NCI-H1417 (cell line): ENCODE measurements at regions not wholly inside any gene's neighbourhood (a gene's known extent, or its start where the extent isn't known, plus 50 kb on each side); places are given as distances from the start of the nearest gene placed in this dataset.

Experiments used
- DNase-seq, 3 experiments: peaks; one replicate each; lab custom pipeline; 2025; lab: John Stamatoyannopoulos, UW

GRCh38 chr2:72004201-72004915 is 143.3 kb downstream of the CYP26B1 start:
- no peak for DNase-seq

GRCh38 chr2:72003796-72004195 is 143.9 kb downstream of the CYP26B1 start:
- no peak for DNase-seq

GRCh38 chr2:72003124-72003523 is 144.5 kb downstream of the CYP26B1 start:
- no peak for DNase-seq

- no peak for DNase-seq
These were observed 145.5 kb downstream of the CYP26B1 start for GRCh38 chr2:72001937-72002690.

- no peak for DNase-seq
These were observed 147.6 kb downstream of the CYP26B1 start for GRCh38 chr2:72000110-72000509.

GRCh38 chr2:71999580-71999979 is 148.1 kb downstream of the CYP26B1 start:
- no peak for DNase-seq

- DNase-seq, result no peak
These were observed 149.8 kb downstream of the CYP26B1 start for GRCh38 chr2:71997843-71998242.

- DNase-seq, result peak in 1 of 3 experiments; percentile 51
These were observed 152.5 kb downstream of the CYP26B1 start for GRCh38 chr2:71995067-71995665.

- DNase-seq, result no peak
These were observed 155.6 kb downstream of the CYP26B1 start for GRCh38 chr2:71992036-71992435.

- DNase-seq, result no peak
These were observed 156.3 kb downstream of the CYP26B1 start for GRCh38 chr2:71991397-71991796.

GRCh38 chr2:71990826-71991225 is 156.8 kb downstream of the CYP26B1 start:
- no peak for DNase-seq

- DNase-seq, result no peak
These were observed 157.5 kb downstream of the CYP26B1 start for GRCh38 chr2:71990122-71990521.

- no peak for DNase-seq
These were observed 158.0 kb downstream of the CYP26B1 start for GRCh38 chr2:71989671-71990070.

GRCh38 chr2:71988170-71988569 is 159.5 kb downstream of the CYP26B1 start:
- DNase-seq, result no peak

GRCh38 chr2:71976685-71977084 is 171.0 kb downstream of the CYP26B1 start:
- no peak for DNase-seq

- no peak for DNase-seq
These were observed 172.8 kb downstream of the CYP26B1 start for GRCh38 chr2:71974846-71975245.

GRCh38 chr2:71971493-71971892 is 176.2 kb downstream of the CYP26B1 start:
- DNase-seq, result no peak

- DNase-seq, result no peak
These were observed 182.1 kb downstream of the CYP26B1 start for GRCh38 chr2:71965530-71965929.

- no peak for DNase-seq
These were observed 184.6 kb downstream of the CYP26B1 start for GRCh38 chr2:71962911-71963694.

- DNase-seq, result no peak
These were observed 185.3 kb downstream of the CYP26B1 start for GRCh38 chr2:71962350-71962749.

GRCh38 chr2:71961289-71962027 is 186.2 kb downstream of the CYP26B1 start:
- DNase-seq, result no peak

- DNase-seq, result no peak
These were observed 188.2 kb downstream of the CYP26B1 start for GRCh38 chr2:71959494-71959893.
